OCI-LY1 (cell line): ENCODE measurements at regions not wholly inside any gene's neighbourhood (a gene's known extent, or its start where the extent isn't known, plus 50 kb on each side); places are given as distances from the start of the nearest gene placed in this dataset.

ENCODE experiments used
- CTCF ChIP-seq: fragments of 200-600 bp; sonication (generic), shearing (Covaris generic); IDR thresholded peaks from 2 replicates; pipeline ENCODE4 v1.5.1; 2017; ENCODE audit warnings: mild to moderate bottlenecking, antibody characterized with exemption, low read length, moderate library complexity, mixed read lengths
- EZH2 ChIP-seq: fragments of 200-600 bp; sonication (generic), shearing (Covaris generic); IDR thresholded peaks from 2 replicates; pipeline ENCODE4 v1.8.0; 2017; ENCODE audit warnings: borderline replicate concordance, mixed run types, mild to moderate bottlenecking, antibody characterized with exemption, low read length, moderate library complexity, mixed read lengths

- TF ChIP-seq CTCF, result no peak
- no peak for TF ChIP-seq EZH2
Observed at GRCh38 chr3:21195203-21195602, 555.8 kb downstream of the ZNF385D start.
